ENCODE measurements at regions not wholly inside any gene's neighbourhood (a gene's known extent, or its start where the extent isn't known, plus 50 kb on each side); places are given as distances from the start of the nearest gene placed in this dataset.

DNA sequence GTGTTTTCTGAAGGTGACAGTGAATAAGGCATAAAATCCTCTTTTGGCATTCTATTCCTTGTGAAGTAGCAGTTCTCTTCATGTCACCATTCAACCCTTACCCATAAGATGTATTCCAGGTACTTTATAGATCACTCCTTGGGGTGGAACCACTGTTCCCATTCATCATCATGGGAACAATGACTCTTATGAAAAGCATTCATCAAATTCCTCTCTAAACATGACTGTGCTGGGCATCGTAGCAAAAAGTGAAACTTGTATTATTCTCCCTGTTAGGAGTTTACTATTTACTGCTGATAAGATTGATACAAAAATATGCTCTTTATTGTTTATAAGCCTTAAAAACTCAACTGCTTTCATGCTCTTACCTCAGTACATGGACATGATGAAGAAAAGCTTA lies 793.4 kb downstream of the LIG4 start:
- TF ChIP-seq, protein P1, sequence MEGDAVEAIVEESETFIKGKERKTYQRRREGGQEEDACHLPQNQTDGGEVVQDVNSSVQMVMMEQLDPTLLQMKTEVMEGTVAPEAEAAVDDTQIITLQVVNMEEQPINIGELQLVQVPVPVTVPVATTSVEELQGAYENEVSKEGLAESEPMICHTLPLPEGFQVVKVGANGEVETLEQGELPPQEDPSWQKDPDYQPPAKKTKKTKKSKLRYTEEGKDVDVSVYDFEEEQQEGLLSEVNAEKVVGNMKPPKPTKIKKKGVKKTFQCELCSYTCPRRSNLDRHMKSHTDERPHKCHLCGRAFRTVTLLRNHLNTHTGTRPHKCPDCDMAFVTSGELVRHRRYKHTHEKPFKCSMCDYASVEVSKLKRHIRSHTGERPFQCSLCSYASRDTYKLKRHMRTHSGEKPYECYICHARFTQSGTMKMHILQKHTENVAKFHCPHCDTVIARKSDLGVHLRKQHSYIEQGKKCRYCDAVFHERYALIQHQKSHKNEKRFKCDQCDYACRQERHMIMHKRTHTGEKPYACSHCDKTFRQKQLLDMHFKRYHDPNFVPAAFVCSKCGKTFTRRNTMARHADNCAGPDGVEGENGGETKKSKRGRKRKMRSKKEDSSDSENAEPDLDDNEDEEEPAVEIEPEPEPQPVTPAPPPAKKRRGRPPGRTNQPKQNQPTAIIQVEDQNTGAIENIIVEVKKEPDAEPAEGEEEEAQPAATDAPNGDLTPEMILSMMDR (IDR thresholded peaks at IDR 0.05), result no peak
- no peak for TF ChIP-seq POLR2AphosphoS5 (IDR thresholded peaks at IDR 0.05)
